Lung (tissue), 11 donors: ENCODE measurements at regions not wholly inside any gene's neighbourhood (a gene's known extent, or its start where the extent isn't known, plus 50 kb on each side); places are given as distances from the start of the nearest gene placed in this dataset.

Source experiments
- ATAC-seq: fragments of 200-7000 bp; cut with Tn5 transposase; one replicate; pipeline ENCODE4 v1.9.1; 2020; ENCODE audit warnings: moderate number of reproducible peaks; ENCODE audit not compliant: insufficient read depth, low FRiP score
- DNase-seq, 3 donors: peaks; one replicate each; pipeline ENCODE4 v3.0.0-alpha.2; 2013 to 2017
- H3K27ac ChIP-seq, 2 donors: one replicate each; pipeline ENCODE4 v1.5.1; 2013; ENCODE audit warnings: mild to moderate bottlenecking in 2 of 2, moderate library complexity in 2 of 2, control low read depth in 1 of 2, inconsistent platforms in 1 of 2, low read depth in 1 of 2, low read length in 1 of 2
- H3K27me3 ChIP-seq, 3 donors: one replicate each; pipeline ENCODE4 v1.5.1; 2013; ENCODE audit warnings: low read length in 2 of 3; ENCODE audit not compliant: control insufficient read depth in 3 of 3, insufficient read depth in 3 of 3
- H3K36me3 ChIP-seq, 4 donors: one replicate each; pipeline ENCODE4 v1.5.1; 2013; ENCODE audit warnings: low read length in 4 of 4, mild to moderate bottlenecking in 1 of 4, moderate library complexity in 1 of 4; ENCODE audit not compliant: control insufficient read depth in 4 of 4, insufficient read depth in 4 of 4
- H3K4me1 ChIP-seq, 5 donors: one replicate each; pipeline ENCODE4 v1.5.1; 2013; ENCODE audit warnings: low read length in 5 of 5, mild to moderate bottlenecking in 2 of 5, moderate library complexity in 1 of 5; ENCODE audit not compliant: control insufficient read depth in 5 of 5, insufficient read depth in 5 of 5
- H3K4me3 ChIP-seq: one replicate; pipeline ENCODE4 v1.5.1; 2013; ENCODE audit warnings: mild to moderate bottlenecking, control low read depth, moderate library complexity
- H3K9ac ChIP-seq, 2 donors: one replicate each; pipeline ENCODE4 v1.5.1; 2013; ENCODE audit warnings: low read length in 2 of 2, control low read depth in 1 of 2; ENCODE audit not compliant: insufficient read depth in 1 of 2
- H3K9me3 ChIP-seq, 4 donors: one replicate each; pipeline ENCODE4 v1.5.1; 2013; ENCODE audit warnings: low read length in 3 of 4, mild to moderate bottlenecking in 1 of 4, moderate library complexity in 1 of 4; ENCODE audit not compliant: control insufficient read depth in 4 of 4, insufficient read depth in 3 of 4
- WGBS, 2 donors: extraction: QIAGEN DNeasy Blood & Tissue Kit; methylation state at CpG; one replicate each; pipeline ENCODE4 v1.1.7; 2013; 5-methylcytosine and 5-hydroxymethylcytosine counted together
- TF ChIP-seq, protein P1 (sequence below): IDR thresholded peaks from 2 replicates; pipeline ENCODE4 v1.5.1; 2012; ENCODE audit warnings: mild to moderate bottlenecking; ENCODE audit errors: control extremely low read depth, extremely low read depth
- donor health status: control.
- donor health status: control.
- donor health status: Bipolar disorder and iron deficiency.
- donor health status: healthy.
- donor health status: DM: yes; HTN: yes; CAD: no.

DNA sequence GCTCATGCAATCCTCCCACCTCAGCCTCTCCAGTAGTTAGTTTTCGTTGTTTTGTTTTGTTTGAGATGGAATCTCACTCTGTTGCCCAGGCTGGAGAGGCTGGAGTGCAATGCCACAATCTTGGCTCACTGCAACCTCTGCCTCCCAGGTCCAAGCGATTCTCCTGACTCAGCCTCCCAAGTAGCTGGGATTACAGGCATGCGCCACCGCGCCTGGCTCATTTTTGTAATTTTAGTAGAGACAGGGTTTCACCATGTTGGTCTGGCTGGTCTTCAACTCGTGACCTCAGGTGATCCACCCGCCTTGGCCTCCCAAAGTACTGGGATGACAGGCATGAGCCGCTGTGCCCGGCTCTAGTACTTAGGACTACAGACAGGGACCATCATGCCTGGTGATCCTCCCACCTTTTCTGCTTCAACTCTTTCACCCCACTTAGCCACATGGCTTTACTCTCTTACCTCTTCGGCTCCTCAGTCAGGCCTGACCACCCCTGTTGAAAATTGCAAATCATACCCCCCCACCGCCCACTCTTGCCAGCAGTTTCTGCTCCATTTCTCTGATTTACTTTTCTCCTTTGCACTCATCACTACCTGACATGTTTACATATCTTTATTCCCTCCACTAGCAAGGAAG lies 157.1 kb upstream of the GRK3 start:
- TF ChIP-seq, protein P1, sequence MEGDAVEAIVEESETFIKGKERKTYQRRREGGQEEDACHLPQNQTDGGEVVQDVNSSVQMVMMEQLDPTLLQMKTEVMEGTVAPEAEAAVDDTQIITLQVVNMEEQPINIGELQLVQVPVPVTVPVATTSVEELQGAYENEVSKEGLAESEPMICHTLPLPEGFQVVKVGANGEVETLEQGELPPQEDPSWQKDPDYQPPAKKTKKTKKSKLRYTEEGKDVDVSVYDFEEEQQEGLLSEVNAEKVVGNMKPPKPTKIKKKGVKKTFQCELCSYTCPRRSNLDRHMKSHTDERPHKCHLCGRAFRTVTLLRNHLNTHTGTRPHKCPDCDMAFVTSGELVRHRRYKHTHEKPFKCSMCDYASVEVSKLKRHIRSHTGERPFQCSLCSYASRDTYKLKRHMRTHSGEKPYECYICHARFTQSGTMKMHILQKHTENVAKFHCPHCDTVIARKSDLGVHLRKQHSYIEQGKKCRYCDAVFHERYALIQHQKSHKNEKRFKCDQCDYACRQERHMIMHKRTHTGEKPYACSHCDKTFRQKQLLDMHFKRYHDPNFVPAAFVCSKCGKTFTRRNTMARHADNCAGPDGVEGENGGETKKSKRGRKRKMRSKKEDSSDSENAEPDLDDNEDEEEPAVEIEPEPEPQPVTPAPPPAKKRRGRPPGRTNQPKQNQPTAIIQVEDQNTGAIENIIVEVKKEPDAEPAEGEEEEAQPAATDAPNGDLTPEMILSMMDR = no peak
- no peak overlapping the region for H3K27ac ChIP-seq
- ATAC-seq (no peak), DNase-seq (no peak)
- H3K36me3 ChIP-seq = no peaks in the 10 kb centered on the region
- no peaks in the 10 kb centered on the region for H3K27me3 ChIP-seq
- no peak overlapping the region for H3K9ac ChIP-seq
- H3K9me3 ChIP-seq = no peaks in the 10 kb centered on the region
- 97 to 98% methylated on average over 11 of the region's 11 CpGs for WGBS, 2 donors
- H3K4me1 ChIP-seq = peaks cover 0 to 28% (median 13%) of the 10 kb centered on the region in 5 donors
- no peak overlapping the region for H3K4me3 ChIP-seq

- no peak overlapping the region for H3K4me3 ChIP-seq
- TF ChIP-seq, protein P1 = no peak
- 95 to 96% methylated on average over 2 of the region's 2 CpGs for WGBS, 2 donors
- H3K27ac ChIP-seq = no peak overlapping the region
- H3K9me3 ChIP-seq = no peaks in the 10 kb centered on the region
- peaks cover 0 to 23% (median 8%) of the 10 kb centered on the region in 5 donors for H3K4me1 ChIP-seq
- ATAC-seq (no peak), DNase-seq (no peak)
- no peaks in the 10 kb centered on the region for H3K27me3 ChIP-seq
- no peaks in the 10 kb centered on the region for H3K36me3 ChIP-seq
- no peak overlapping the region for H3K9ac ChIP-seq
Measured at GRCh38 chr22:25407859-25408229, 156.6 kb upstream of the GRK3 start.

- Histone ChIP-seq H3K27ac (no peak overlapping the region), H3K4me1 (peaks cover 0 to 9% (median 0%) of the 10 kb centered on the region in 5 donors), H3K9ac (no peak overlapping the region), H3K36me3 (no peaks in the 10 kb centered on the region), H3K9me3 (peaks cover 0 to 3% (median 0%) of the 10 kb centered on the region in 4 donors), H3K4me3 (no peak overlapping the region), H3K27me3 (no peaks in the 10 kb centered on the region)
- 74 to 79% methylated on average over 3 of the region's 3 CpGs for WGBS, 2 donors
- TF ChIP-seq, protein P1 = no peak
- DNase-seq (no peak), ATAC-seq (no peak)
Measured at GRCh38 chr22:25409240-25409639, 155.2 kb upstream of the GRK3 start.

- Histone ChIP-seq H3K9ac (no peak overlapping the region), H3K4me1 (peaks cover 0 to 2% (median 0%) of the 10 kb centered on the region in 5 donors), H3K36me3 (no peaks in the 10 kb centered on the region), H3K27me3 (no peaks in the 10 kb centered on the region), H3K4me3 (no peak overlapping the region), H3K27ac (no peak overlapping the region), H3K9me3 (peaks cover 0 to 3% (median 0%) of the 10 kb centered on the region in 4 donors)
- TF ChIP-seq, protein P1 = no peak
- WGBS, 2 donors = 68 to 69% methylated on average over 4 of the region's 4 CpGs
- no peak for DNase-seq
- no peak for ATAC-seq
Measured at GRCh38 chr22:25410849-25411248, 153.6 kb upstream of the GRK3 start.
